ENCODE measurements at regions not wholly inside any gene's neighbourhood (a gene's known extent, or its start where the extent isn't known, plus 50 kb on each side); places are given as distances from the start of the nearest gene placed in this dataset.

- no peak for FAIRE-seq
Measured at GRCh38 chr5:125834438-125835115, 588.6 kb upstream of the GRAMD2B start.

DNA sequence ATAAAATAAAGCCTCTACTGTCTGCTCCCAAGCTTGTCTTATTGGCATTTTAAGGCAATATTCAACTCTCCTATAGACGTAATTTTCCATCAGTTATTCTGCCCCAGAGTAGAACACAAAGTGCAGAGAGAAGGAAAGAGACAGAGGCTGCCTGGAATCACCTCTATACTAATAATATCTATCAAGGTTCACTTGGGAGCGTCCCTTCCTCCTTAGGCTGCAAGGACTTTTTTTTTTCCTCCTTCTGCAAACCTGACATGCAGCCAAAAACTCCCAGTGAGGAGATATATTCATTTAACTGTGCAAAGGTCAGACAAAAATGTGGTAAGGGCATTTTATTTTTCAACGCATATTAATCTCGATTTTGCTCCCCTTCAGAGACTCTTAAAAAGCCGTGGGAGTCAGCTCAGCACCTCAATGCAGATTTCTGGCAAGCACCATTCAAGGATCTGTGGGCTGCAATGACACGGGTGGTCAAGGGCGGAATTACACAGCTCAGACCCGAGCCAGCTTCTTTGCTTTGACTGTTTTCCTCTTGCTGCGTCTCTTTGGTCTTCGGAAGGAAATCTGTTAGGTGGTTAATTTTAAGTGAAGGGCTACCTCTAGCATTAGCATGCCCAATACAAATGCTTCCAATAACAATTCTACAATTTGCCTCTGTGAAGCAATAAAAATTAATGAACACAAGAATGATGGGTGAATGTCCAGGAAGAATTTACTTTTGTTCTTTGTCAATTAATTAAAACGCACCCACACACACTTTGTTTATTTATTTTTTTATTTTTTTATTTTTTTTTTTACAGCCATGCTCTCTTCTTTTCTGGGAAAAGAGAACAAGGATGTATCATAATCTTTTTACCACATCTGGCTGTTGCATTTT lies 587.7 kb upstream of the GRAMD2B start:
- FAIRE-seq = no peak

GRCh38 chr5:125836256-125836655 lies 587.0 kb upstream of the GRAMD2B start:
- no peak for FAIRE-seq

- FAIRE-seq = no peak
Measured at GRCh38 chr5:125837866-125838265, 585.3 kb upstream of the GRAMD2B start.

- no peak for FAIRE-seq
Measured at GRCh38 chr5:125847561-125847960, 575.6 kb upstream of the GRAMD2B start.

- FAIRE-seq = no peak
Measured at GRCh38 chr5:125848751-125849150, 574.5 kb upstream of the GRAMD2B start.

DNA sequence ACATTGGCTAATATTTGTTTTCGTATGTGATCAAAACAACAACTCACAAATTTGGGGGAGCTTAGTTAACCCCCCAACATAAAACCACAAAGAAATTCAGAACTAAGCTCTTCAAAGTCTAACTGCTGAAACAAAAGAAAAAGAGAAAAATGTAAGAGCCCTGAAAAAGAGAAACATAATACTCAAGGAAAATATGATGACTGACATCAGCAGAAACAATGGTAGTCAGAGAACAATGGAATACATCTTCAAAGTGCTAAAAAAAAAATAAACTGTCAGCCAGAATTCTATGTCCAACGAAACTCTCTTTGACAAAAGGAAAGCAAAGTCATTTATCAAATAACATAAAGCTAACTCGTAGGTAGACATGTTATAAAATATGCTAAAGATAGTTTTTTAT lies 566.3 kb upstream of the GRAMD2B start:
- FAIRE-seq = no peak

DNA sequence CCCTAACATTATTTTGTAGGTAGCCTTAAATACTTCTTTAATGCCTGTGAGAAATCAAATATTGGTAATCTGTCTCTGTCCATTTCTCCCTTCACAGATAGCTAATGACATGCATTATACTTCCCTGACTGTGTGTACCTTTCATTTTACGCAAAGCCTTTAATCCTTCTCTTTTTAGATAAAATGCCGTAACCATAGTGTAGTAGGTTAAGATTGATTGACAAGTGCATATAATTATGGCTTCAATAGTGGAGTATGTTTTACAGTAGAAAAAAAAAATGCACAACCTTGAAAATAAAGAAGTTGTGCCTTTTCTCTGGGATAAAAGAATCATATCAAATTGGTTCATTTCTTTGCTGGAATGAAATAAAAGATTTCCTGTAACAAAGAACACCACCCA lies 559.6 kb upstream of the GRAMD2B start:
- FAIRE-seq = no peak

GRCh38 chr5:125865166-125865815 lies 557.9 kb upstream of the GRAMD2B start:
- FAIRE-seq = no peak

DNA sequence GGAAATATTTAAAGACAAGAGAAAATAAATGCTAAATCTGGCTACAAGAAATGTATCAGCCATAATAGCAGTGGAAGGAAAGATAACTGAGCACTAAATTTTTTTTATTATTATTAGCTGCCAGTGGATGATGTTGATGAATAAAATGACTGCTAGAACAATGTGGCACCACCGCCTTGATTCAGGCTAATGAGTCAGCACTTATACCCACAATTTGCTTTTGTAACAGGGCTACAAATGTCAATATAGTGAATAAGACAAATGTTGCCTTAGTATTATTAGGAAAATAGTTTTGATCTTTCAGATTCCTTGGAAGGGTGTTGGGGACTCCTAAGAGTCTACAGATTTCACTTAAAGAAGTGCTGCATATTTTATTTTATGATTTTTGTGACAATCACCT lies 555.2 kb upstream of the GRAMD2B start:
- FAIRE-seq = no peak

- no peak for FAIRE-seq
Measured at GRCh38 chr5:125870256-125870655, 553.0 kb upstream of the GRAMD2B start.

- no peak for FAIRE-seq
Measured at GRCh38 chr5:125874057-125874456, 549.2 kb upstream of the GRAMD2B start.

DNA sequence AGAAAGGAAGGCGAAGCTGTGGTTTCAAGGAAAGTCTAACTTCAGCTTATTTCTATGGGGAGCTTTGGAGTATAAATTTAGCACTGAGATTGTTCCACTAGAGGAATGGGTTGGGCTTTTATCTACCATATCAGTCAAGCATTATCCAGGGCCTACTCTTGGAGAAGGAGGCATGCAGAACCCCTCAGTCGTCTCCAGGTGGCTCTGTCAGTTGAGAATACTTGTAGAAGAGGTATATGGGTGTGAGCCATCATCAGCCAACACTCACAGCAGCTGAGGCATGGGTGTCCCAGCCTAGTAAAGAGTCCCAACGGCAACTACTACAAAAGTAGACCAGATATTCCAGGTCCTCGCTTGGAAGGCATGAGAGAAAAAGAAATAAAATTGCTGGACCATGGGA lies 548.5 kb upstream of the GRAMD2B start:
- no peak for FAIRE-seq

DNA sequence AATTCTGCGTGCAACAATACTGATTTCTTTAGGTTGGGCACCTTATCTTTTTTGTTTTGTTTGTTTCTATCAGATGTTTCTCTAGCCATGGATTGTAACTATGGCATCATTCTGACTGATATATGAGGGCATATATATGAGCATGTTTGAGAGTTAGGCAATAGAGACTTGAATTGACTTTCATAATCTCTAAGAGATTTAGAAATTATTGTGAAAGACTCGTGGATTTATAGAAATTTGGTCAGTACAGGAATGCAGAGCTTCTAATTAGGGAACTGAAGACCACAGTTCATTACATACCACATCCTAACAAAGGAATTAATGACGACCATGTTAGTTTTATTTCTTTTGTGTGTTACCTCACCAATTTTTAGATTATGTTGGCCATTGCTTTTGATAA lies 546.0 kb upstream of the GRAMD2B start:
- no peak for FAIRE-seq

DNA sequence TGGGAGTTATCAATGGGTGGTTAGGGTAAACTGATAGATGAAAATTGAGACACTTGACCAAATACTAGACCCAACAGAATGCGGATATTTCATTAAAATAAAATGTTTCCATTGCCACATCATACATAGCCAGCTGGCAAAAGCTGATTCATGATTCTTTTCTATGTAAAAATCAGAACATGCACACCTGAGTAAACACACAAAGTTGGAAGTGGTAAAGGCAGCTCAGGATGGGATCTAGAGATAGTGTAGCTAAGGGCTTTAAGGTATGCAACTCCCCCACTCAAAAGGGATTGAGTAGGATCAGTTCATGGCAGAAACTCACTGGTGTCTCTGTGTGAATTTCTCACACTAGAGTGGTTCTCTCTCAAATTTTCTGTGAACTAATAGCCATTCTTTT lies 541.1 kb upstream of the GRAMD2B start:
- no peak for FAIRE-seq

DNA sequence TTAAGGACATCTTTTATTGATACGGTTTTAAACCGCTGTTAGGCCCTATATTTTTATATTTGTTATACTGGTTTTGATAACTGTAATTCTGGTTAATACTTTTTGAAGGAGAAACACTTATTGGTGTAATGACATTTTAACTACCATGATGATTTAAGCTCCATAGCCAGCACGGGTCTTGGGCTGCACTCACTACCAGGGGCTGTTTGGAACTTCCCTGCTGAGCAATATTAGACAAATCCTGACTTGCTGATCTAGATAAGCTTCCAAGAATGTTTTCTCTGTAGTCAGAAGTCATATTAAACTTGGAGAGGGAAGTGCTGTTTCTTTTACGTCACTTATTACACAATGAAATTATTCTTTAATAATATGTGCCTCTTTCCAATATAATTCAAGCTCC lies 540.0 kb upstream of the GRAMD2B start:
- FAIRE-seq = no peak

DNA sequence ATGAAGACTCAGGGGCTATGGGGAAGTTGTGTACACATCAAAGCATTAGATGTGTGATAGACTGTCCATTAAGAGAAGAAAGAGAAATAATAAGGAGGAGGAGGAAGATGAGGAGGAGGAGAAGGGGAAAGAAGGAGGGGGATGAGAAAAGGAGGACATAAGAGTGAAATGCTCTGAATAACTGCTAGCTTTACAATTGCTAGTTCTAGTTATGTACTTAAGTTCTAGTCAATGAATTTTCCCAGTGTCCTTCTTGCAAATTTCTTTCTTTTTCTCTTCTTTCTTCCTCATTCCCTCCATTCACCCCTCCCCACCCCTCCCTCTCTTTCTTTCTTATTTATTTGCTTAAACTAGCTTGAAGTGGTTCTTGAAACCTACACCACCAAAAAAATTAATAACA lies 534.9 kb upstream of the GRAMD2B start:
- FAIRE-seq = no peak

DNA sequence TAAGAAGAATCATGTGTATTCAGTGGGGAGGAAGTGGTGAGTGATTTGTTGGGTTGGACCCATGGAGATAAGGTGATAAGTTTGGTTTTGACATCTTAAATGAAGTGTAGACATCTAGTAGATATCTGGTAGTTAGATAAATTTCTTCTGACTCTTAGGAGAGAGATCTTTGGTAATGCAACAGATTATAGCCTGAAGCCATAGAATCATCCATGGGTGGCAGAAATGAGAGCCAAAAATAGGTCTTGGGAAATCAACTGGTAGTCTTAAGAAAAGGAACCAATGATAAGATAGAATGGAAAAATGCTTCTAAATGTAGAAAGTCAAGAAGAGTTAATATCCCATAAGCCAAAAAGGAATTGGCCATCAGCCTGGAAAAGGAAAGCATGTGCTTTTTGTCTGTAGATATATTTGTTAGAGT lies 532.7 kb upstream of the GRAMD2B start:
- FAIRE-seq = no peak

DNA sequence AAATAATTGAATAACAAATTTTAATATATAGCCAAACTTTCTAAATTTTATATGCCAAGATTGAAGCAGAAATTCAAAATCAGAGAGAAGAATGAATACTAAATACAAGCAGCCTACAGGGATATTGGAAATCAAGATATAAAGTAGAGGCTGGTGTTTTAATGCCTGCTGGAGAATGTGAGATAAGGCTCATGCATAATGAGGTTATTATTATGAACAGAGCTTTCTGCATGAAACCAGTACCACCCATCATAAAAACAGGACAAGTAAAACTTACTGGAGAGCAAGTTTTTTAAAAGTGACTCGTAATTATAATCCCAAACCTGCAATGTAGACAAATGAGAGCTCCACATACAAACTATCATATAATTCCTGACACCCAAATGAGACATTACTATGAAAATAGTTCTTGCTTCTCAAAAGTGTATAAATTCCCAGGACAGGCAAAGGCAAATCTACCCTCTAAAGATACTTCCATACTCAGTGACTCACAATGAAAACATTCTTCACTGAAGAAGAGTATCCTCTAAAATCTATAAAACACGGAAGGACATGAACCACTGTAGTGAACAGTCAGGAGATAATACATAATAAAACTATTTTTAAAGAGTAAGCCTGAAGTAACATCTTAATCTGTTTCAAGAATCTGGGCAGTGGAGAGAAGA lies 532.0 kb upstream of the GRAMD2B start:
- FAIRE-seq = no peak

DNA sequence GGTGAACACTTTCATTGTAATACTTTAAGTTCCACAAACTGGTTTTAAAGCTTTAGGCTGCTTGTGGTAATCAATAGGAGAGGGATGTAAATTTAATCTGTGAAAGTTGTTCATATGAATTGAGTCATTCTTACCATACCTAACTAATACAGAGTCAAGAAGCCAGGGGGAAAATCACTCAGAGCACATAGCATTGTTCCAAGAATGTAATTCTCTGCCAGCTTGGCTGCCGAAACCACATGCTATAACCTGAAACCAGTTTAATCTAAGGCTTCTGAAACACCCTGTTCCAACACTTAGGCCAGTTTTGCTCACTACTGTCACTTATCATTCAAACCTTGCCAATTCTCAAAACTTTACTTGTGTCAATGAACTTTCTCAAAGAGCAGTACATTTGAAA lies 528.8 kb upstream of the GRAMD2B start:
- FAIRE-seq = no peak

DNA sequence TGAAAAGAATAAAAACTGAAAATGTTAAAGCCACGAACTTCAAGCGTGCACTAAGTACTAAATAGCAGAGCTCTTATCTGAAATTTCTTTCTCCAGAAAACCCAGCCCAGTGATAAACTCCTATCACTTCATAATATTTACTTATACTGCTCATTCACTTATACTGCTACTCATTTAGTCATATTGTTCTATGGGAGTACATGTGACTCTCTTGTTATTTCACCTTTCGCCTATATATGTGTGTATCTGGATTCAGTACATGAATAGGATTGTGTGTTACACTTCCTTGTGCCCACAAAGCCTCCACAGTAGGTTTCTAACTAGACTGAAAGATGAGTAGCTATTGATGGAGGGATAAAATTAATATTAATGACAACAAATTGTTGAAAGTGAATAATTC lies 526.8 kb upstream of the GRAMD2B start:
- FAIRE-seq = no peak

GRCh38 chr5:125897089-125897488 lies 526.1 kb upstream of the GRAMD2B start:
- no peak for FAIRE-seq

GRCh38 chr5:125898851-125899405 lies 524.3 kb upstream of the GRAMD2B start:
- FAIRE-seq = no peak
